ENCODE measurements at regions not wholly inside any gene's neighbourhood (a gene's known extent, or its start where the extent isn't known, plus 50 kb on each side); places are given as distances from the start of the nearest gene placed in this dataset.

DNA sequence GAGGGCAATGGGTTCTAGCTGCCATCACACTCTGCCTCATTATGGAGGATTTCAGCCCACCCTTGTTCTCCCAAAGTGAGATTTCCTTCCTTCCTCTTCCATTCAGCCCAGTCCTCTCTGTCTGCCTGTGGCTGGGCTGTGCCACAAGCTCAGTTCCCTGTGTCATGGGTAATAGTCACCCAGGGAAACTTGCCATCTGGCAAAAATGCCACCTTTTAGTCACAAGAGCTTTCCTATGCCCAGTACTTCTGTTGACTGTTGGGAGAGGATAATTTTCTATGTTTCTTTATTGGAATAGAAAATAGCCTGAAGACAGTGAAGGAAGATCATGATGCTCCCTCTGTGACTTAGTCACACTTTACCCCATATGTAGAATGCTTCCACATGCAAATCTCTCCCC is 71.4 kb downstream of the TLR4 start:
- POLR2A ChIA-PET = no interaction called here
- no peaks in the 10 kb centered on the region for H3K4me1 Mint-ChIP-seq (ENCODE audit: low read depth, unreplicated experiment)
- intact Hi-C loops (cut with micrococcal nuclease; ENCODE audit: unreplicated experiment) = no loop called here

DNA sequence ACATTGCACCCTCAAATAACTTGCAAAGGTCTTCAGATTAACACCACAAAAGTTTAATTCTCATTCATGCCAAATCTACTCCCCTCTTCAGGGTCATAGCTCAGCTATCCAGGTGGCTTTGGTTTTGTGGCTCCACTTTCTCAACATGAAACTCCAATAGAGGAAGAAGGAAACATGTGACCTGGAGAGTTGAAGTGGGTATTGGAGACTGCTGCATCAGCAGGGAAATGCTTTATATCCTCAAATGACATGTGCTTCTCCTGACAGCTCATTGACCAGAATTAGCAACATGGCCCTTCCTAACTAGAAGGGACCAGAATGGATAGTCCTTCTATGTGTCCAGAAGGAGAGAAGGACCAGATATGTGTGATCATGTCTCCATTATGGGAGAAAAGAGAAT is 73.6 kb downstream of the TLR4 start:
- Mint-ChIP-seq H3K4me1 (ENCODE audit: low read depth, unreplicated experiment) (no peaks in the 10 kb centered on the region), H3K4me3 (ENCODE audit: unreplicated experiment) (no peak overlapping the region), H3K36me3 (ENCODE audit: insufficient read depth, unreplicated experiment) (no peaks in the 10 kb centered on the region), H3K9me3 (ENCODE audit: unreplicated experiment) (no peaks in the 10 kb centered on the region), H3K27me3 (ENCODE audit: insufficient read depth, unreplicated experiment) (peaks cover 8% of the 10 kb centered on the region), H3K27ac (ENCODE audit: unreplicated experiment) (no peak overlapping the region)
- TF ChIP-seq, protein P1, sequence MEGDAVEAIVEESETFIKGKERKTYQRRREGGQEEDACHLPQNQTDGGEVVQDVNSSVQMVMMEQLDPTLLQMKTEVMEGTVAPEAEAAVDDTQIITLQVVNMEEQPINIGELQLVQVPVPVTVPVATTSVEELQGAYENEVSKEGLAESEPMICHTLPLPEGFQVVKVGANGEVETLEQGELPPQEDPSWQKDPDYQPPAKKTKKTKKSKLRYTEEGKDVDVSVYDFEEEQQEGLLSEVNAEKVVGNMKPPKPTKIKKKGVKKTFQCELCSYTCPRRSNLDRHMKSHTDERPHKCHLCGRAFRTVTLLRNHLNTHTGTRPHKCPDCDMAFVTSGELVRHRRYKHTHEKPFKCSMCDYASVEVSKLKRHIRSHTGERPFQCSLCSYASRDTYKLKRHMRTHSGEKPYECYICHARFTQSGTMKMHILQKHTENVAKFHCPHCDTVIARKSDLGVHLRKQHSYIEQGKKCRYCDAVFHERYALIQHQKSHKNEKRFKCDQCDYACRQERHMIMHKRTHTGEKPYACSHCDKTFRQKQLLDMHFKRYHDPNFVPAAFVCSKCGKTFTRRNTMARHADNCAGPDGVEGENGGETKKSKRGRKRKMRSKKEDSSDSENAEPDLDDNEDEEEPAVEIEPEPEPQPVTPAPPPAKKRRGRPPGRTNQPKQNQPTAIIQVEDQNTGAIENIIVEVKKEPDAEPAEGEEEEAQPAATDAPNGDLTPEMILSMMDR (IDR thresholded peaks at IDR 0.05; ENCODE audit: insufficient read depth in 1 of 2, low read depth in 1 of 2, low read length in 1 of 2, severe bottlenecking in 1 of 2, unreplicated experiment in 1 of 2) = no peak
- ChIA-PET POLR2A (no interaction called here), CTCF (no interaction called here)
- intact Hi-C loops (cut with micrococcal nuclease; ENCODE audit: unreplicated experiment) = no loop called here
- no peaks in the 10 kb centered on the region for H3K27me3 ChIP-seq (replicated peaks; ENCODE audit: control insufficient read depth, insufficient read depth, low read length)
- H3K9me3 ChIP-seq = no peaks in the 10 kb centered on the region
- no peak overlapping the region for H3K4me3 ChIP-seq (ENCODE audit: low read depth, low read length)
- H3K36me3 ChIP-seq (ENCODE audit: control insufficient read depth, insufficient read depth, low read length) = no peaks in the 10 kb centered on the region
- H3K4me1 ChIP-seq = no peaks in the 10 kb centered on the region
- BruUV-seq (replicated peaks) = no TSS peak
- DNase-seq = no peak

More for the DNA sequence above, 71.4 kb downstream of the TLR4 start:
- Mint-ChIP-seq H3K4me3 (ENCODE audit: unreplicated experiment) (no peak overlapping the region), H3K27ac (ENCODE audit: unreplicated experiment) (no peak overlapping the region), H3K36me3 (ENCODE audit: insufficient read depth, unreplicated experiment) (no peaks in the 10 kb centered on the region), H3K27me3 (ENCODE audit: insufficient read depth, unreplicated experiment) (peaks cover 8% of the 10 kb centered on the region), H3K9me3 (ENCODE audit: unreplicated experiment) (no peaks in the 10 kb centered on the region)
- BruUV-seq (replicated peaks) = no TSS peak
- Histone ChIP-seq H3K27me3 (replicated peaks; ENCODE audit: control insufficient read depth, insufficient read depth, low read length) (no peaks in the 10 kb centered on the region), H3K36me3 (ENCODE audit: control insufficient read depth, insufficient read depth, low read length) (no peaks in the 10 kb centered on the region), H3K4me1 (no peaks in the 10 kb centered on the region), H3K9me3 (no peaks in the 10 kb centered on the region), H3K4me3 (ENCODE audit: low read depth, low read length) (no peak overlapping the region)
- CTCF ChIA-PET = no interaction called here
- TF ChIP-seq, protein P1 (IDR thresholded peaks at IDR 0.05; ENCODE audit: insufficient read depth in 1 of 2, low read depth in 1 of 2, low read length in 1 of 2, severe bottlenecking in 1 of 2, unreplicated experiment in 1 of 2) = no peak
- DNase-seq = no peak

DNA sequence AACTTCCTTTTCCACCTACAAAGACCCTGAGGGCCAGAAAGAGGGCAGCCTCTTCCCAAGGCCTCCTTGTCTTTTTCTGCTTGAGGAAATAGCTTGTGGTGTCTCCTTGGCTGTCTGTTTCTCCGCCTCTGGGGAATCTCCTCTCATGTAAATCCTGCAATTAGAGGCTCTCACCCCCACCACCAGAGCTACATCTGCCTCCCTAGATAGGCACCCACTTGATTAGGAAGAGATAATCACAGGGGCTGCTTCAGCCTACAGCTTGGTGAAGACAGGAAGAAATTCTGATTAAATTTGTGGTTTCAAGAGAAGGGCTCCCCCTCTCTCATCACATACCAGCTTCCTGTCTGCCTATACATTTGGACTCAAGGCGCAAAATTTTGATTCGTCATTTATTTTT is 75.6 kb downstream of the TLR4 start:
- Mint-ChIP-seq H3K27ac (ENCODE audit: unreplicated experiment) (no peak overlapping the region), H3K9me3 (ENCODE audit: unreplicated experiment) (no peaks in the 10 kb centered on the region), H3K4me3 (ENCODE audit: unreplicated experiment) (no peak overlapping the region), H3K27me3 (ENCODE audit: insufficient read depth, unreplicated experiment) (no peaks in the 10 kb centered on the region), H3K4me1 (ENCODE audit: low read depth, unreplicated experiment) (no peaks in the 10 kb centered on the region), H3K36me3 (ENCODE audit: insufficient read depth, unreplicated experiment) (no peaks in the 10 kb centered on the region)
- CTCF ChIA-PET = no interaction called here
- intact Hi-C loops (cut with micrococcal nuclease; ENCODE audit: unreplicated experiment) = loop anchor here (5.0 kb wide), 2 partner anchors 137 to 1588 kb away; partner anchors contain the start of gene BRINP1
- H3K27me3 ChIP-seq (replicated peaks; ENCODE audit: control insufficient read depth, insufficient read depth, low read length) = no peaks in the 10 kb centered on the region
- no peaks in the 10 kb centered on the region for H3K36me3 ChIP-seq (ENCODE audit: control insufficient read depth, insufficient read depth, low read length)
- H3K4me3 ChIP-seq (ENCODE audit: low read depth, low read length) = no peak overlapping the region
- POLR2A ChIA-PET = no interaction called here
- TF ChIP-seq, protein P1 (IDR thresholded peaks at IDR 0.05; ENCODE audit: insufficient read depth in 1 of 2, low read depth in 1 of 2, low read length in 1 of 2, severe bottlenecking in 1 of 2, unreplicated experiment in 1 of 2) = no peak
- no peak for DNase-seq
- no peaks in the 10 kb centered on the region for H3K4me1 ChIP-seq
- no peaks in the 10 kb centered on the region for H3K9me3 ChIP-seq
- no TSS peak for BruUV-seq (replicated peaks)

All from Caco-2 (cell line).